A673 (cell line): ENCODE measurements at regions not wholly inside any gene's neighbourhood (a gene's known extent, or its start where the extent isn't known, plus 50 kb on each side); places are given as distances from the start of the nearest gene placed in this dataset.

Source experiments
- EZH2 ChIP-seq: fragments of 200-600 bp; sonication (generic); IDR thresholded peaks from 2 replicates; pipeline ENCODE4 v1.6.1; 2017; ENCODE audit warnings: borderline replicate concordance, low read depth, mild to moderate bottlenecking, mixed read lengths, antibody characterized with exemption, low read length; ENCODE audit not compliant: poor library complexity, severe bottlenecking
- TF ChIP-seq, protein P1 (sequence below): fragments of 300-800, 200-600 bp; sonication (generic); conservative IDR thresholded peaks from 2 replicates; pipeline ENCODE4 v1.5.1; 2017; ENCODE audit warnings: low read depth, mild to moderate bottlenecking, antibody characterized with exemption, low read length, moderate library complexity, mixed read lengths

DNA sequence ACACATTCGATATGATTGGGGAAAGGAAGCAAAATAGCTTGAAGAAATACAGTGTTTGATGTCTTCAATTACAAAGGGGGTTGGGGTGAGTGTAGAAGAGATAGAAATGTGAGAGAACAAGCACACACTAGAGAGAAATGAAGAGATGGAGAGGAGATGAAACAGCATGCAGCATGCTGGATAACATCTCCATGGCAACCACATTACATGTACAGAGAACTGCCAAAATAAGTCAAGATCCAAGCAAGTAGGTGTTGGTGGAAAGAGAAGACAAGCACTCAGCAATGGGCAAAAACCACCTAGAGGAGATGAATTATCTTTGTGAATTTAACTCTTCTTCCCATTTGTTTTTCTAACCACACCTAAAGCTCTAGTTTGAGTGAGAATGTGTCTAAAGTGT is 289.8 kb downstream of the GRIN2B start:
- TF ChIP-seq, protein P1, sequence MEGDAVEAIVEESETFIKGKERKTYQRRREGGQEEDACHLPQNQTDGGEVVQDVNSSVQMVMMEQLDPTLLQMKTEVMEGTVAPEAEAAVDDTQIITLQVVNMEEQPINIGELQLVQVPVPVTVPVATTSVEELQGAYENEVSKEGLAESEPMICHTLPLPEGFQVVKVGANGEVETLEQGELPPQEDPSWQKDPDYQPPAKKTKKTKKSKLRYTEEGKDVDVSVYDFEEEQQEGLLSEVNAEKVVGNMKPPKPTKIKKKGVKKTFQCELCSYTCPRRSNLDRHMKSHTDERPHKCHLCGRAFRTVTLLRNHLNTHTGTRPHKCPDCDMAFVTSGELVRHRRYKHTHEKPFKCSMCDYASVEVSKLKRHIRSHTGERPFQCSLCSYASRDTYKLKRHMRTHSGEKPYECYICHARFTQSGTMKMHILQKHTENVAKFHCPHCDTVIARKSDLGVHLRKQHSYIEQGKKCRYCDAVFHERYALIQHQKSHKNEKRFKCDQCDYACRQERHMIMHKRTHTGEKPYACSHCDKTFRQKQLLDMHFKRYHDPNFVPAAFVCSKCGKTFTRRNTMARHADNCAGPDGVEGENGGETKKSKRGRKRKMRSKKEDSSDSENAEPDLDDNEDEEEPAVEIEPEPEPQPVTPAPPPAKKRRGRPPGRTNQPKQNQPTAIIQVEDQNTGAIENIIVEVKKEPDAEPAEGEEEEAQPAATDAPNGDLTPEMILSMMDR = no peak
- no peak for TF ChIP-seq EZH2
